Natural killer cell (primary cell): ENCODE measurements at regions not wholly inside any gene's neighbourhood (a gene's known extent, or its start where the extent isn't known, plus 50 kb on each side); places are given as distances from the start of the nearest gene placed in this dataset.

Experiments
- ATAC-seq, 3 donors: fragments of 150-1000 bp in 2 of 3; fragments of 200-7000 bp in 1 of 3; cut with Tn5 transposase; 1 replicate in 1 of 3; 2 replicates in 2 of 3; pipeline ENCODE4 v1.10.0; 2021; ENCODE audit warnings: mild to moderate bottlenecking in 2 of 3, moderate library complexity in 2 of 3
- DNase-seq, 2 donors: peaks; one replicate each; pipeline versions ENCODE4 v3.0.0 to v3.0.0-alpha.2; 2013 to 2021; ENCODE audit warnings: mixed read lengths in 1 of 2
- H3K27ac ChIP-seq: one replicate; pipeline ENCODE4 v1.5.1; 2013; ENCODE audit warnings: mild to moderate bottlenecking, low read length
- H3K27me3 ChIP-seq: one replicate; pipeline ENCODE4 v1.6.1; 2013; ENCODE audit warnings: low read length; ENCODE audit not compliant: control insufficient read depth, insufficient read depth
- H3K36me3 ChIP-seq: one replicate; pipeline ENCODE4 v1.6.1; 2013; ENCODE audit warnings: low read length; ENCODE audit not compliant: control insufficient read depth, insufficient read depth
- H3K4me1 ChIP-seq: one replicate; pipeline ENCODE4 v1.6.1; 2013; ENCODE audit warnings: low read length; ENCODE audit not compliant: control insufficient read depth, insufficient read depth
- H3K4me3 ChIP-seq: one replicate; pipeline ENCODE4 v1.5.1; 2013; ENCODE audit warnings: low read length
- H3K9me3 ChIP-seq: one replicate; pipeline ENCODE4 v1.6.1; 2013; ENCODE audit warnings: low read length; ENCODE audit not compliant: control insufficient read depth, insufficient read depth
- H3K27ac Mint-ChIP-seq, 2 donors: one replicate each; pipeline ENCODE4 v1.8.0; 2022; ENCODE audit warnings: mild to moderate bottlenecking in 2 of 2, mixed read lengths in 2 of 2, moderate library complexity in 1 of 2
- H3K27me3 Mint-ChIP-seq, 2 donors: one replicate each; pipeline ENCODE4 v1.8.0; 2022; ENCODE audit warnings: low read depth in 2 of 2, mixed read lengths in 2 of 2
- H3K36me3 Mint-ChIP-seq: one replicate; pipeline ENCODE4 v1.8.0; 2022; ENCODE audit warnings: mixed read lengths
- H3K4me1 Mint-ChIP-seq, 2 donors: one replicate each; pipeline ENCODE4 v1.8.0; 2022; ENCODE audit warnings: mixed read lengths in 2 of 2
- H3K4me3 Mint-ChIP-seq: one replicate; pipeline ENCODE4 v1.8.0; 2022; ENCODE audit warnings: mild to moderate bottlenecking, moderate library complexity, mixed read lengths
- H3K9me3 Mint-ChIP-seq, 2 donors: one replicate each; pipeline ENCODE4 v1.8.0; 2022; ENCODE audit warnings: mixed read lengths in 2 of 2
- WGBS: methylation state at CpG from one replicate; pipeline ENCODE4 v1.1.7; 2013; ENCODE audit warnings: missing lambda C conversion rate; ENCODE audit not compliant: insufficient coverage; 5-methylcytosine and 5-hydroxymethylcytosine counted together
- intact Hi-C: fragments of 100-400 bp; cut with micrococcal nuclease; formaldehyde crosslinking; loops from one replicate; pipeline ENCODE4 v1.14.2; 2022
- TF ChIP-seq, protein P1 (sequence below): fragments of 200-600 bp; IDR thresholded peaks from one replicate; pipeline ENCODE4 v1.8.0; 2022; ENCODE audit warnings: antibody characterized with exemption

DNA sequence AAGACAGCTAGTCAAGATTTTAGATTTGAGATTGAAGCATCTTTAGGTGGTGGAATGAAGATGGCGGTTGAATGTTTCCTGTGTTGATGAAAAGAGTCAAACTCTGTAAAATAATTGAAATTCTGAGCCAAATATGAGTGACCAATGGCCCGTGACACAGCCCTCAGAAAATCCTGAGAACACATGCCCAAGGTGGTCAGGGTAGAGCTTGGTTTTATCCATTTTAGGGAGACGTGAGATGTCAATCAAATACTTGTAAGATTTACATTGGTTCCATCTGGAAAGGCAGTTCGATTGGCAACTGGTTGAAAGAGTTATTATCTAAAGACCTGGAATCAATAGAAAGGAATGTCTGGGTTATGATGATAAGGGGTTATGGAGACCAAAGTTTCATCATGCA, 198.0 kb upstream of the AGAP1 start:
- Mint-ChIP-seq H3K9me3 (peaks cover 0 to 2% of the 10 kb centered on the region in 2 donors), H3K36me3 (no peaks in the 10 kb centered on the region), H3K27me3 (peaks cover 10 to 43% of the 10 kb centered on the region in 2 donors), H3K4me1 (no peaks in the 10 kb centered on the region), H3K27ac (no peak overlapping the region), H3K4me3 (no peak overlapping the region)
- TF ChIP-seq, protein P1, sequence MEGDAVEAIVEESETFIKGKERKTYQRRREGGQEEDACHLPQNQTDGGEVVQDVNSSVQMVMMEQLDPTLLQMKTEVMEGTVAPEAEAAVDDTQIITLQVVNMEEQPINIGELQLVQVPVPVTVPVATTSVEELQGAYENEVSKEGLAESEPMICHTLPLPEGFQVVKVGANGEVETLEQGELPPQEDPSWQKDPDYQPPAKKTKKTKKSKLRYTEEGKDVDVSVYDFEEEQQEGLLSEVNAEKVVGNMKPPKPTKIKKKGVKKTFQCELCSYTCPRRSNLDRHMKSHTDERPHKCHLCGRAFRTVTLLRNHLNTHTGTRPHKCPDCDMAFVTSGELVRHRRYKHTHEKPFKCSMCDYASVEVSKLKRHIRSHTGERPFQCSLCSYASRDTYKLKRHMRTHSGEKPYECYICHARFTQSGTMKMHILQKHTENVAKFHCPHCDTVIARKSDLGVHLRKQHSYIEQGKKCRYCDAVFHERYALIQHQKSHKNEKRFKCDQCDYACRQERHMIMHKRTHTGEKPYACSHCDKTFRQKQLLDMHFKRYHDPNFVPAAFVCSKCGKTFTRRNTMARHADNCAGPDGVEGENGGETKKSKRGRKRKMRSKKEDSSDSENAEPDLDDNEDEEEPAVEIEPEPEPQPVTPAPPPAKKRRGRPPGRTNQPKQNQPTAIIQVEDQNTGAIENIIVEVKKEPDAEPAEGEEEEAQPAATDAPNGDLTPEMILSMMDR = no peak
- no peaks in the 10 kb centered on the region for H3K36me3 ChIP-seq
- DNase-seq (no peak), ATAC-seq (no peak)
- H3K4me3 ChIP-seq = no peak overlapping the region
- H3K27me3 ChIP-seq = no peaks in the 10 kb centered on the region
- intact Hi-C loops = no loop called here
- H3K9me3 ChIP-seq = no peaks in the 10 kb centered on the region
- no peaks in the 10 kb centered on the region for H3K4me1 ChIP-seq
- H3K27ac ChIP-seq = no peak overlapping the region
- WGBS = 87% methylated on average over 4 of the region's 4 CpGs

DNA sequence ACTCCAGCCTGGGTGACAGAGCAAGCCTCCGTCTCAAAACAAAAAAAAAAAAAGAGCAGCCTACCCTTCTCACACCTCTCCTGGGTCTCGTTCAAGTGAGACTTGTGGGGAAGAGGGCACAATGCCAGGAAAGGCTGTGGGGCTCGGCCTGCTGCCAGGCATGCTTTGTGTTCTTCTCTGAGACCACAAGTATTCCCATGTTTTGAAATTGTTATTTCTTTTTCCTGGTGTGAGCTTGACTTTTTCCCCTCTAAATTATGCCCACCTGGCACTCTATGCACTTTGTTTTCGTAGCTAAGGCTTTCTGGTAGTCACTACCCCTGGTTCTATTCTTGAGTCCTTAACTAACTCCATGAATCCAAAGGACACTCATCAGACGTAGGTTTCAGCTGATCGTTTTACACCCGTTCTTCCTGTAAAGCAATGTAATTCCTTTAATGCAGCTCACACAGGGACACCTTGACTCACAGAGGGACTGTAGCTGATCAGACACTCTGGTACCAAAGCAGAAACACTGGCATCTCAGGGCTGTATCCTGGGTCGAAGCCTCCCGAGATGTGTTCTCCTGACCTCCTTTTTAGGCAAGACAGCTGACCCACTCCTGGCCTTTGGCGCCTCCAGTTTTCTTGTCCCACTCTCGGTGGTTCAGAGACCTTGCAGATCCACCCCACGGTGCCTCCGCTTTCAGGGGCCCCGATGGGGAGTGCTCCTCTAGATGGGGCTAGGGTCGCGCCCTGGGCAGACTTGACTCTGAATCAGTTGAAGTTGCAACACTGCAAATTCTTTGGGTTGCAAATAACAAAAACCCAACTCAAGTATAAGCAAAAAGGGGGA, 193.3 kb upstream of the AGAP1 start:
- Histone ChIP-seq H3K27ac (no peak overlapping the region), H3K9me3 (no peaks in the 10 kb centered on the region), H3K27me3 (no peaks in the 10 kb centered on the region), H3K4me3 (no peak overlapping the region), H3K36me3 (no peaks in the 10 kb centered on the region), H3K4me1 (no peaks in the 10 kb centered on the region)
- ATAC-seq = no peak
- intact Hi-C loops = no loop called here
- H3K4me1 Mint-ChIP-seq = no peaks in the 10 kb centered on the region
- no peak overlapping the region for H3K4me3 Mint-ChIP-seq
- no peaks in the 10 kb centered on the region for H3K36me3 Mint-ChIP-seq
- DNase-seq = no peak
- 67% methylated on average over 16 of the region's 16 CpGs for WGBS
- H3K27ac Mint-ChIP-seq = no peak overlapping the region
- TF ChIP-seq, protein P1 = no peak
- peaks cover 0 to 2% of the 10 kb centered on the region in 2 donors for H3K9me3 Mint-ChIP-seq
- peaks cover 22 to 36% of the 10 kb centered on the region in 2 donors for H3K27me3 Mint-ChIP-seq

DNA sequence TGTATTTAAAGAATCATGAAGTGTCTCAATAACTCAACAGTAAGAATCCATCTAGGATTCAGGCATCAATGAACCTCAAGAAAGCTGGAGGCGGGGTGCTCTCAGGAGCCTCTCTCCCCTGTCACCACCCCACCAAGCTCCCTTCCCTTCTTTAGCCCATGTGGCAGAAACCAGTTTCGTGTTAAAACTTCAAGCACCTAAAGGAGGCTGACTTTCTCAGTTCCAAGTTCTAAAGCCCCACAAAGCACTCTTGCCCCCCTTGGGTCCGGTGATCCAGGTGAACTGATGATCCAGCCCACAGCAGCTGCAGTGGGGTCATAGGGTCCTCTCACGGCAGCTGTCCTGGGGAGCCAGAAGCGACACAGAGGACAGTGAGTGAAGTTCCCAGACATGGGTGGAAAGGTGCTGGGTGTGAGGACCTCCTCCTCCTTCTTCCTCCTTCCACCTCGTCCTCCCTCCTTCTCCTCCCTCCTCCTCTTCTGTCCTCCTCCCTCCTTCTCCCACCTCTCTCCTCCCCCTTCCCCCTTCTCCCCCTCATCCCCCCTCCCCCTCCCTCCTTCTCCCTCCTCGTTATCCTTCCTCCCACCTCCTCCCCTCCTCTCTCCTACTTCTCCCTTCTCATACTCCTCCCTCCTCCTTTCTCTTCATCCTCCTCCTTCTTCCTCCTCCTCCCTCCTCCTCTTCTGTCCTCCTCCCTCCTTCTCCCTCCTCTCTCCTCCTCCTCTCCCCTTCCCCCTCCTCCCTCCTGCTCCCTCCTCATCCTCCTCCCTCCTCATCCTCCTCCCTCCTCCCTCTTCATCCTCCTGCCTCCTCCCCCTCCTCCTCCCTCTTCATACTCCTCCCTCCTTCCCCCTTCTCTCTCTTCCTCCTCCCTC, 192.4 kb upstream of the AGAP1 start:
- no peak overlapping the region for H3K4me3 ChIP-seq
- DNase-seq = no peak
- no peaks in the 10 kb centered on the region for H3K4me1 Mint-ChIP-seq
- H3K27ac ChIP-seq = no peak overlapping the region
- no peaks in the 10 kb centered on the region for H3K36me3 ChIP-seq
- TF ChIP-seq, protein P1 = no peak
- H3K4me3 Mint-ChIP-seq = no peak overlapping the region
- H3K36me3 Mint-ChIP-seq = no peaks in the 10 kb centered on the region
- H3K4me1 ChIP-seq = no peaks in the 10 kb centered on the region
- no peak for ATAC-seq
- H3K27me3 Mint-ChIP-seq = peaks cover 25 to 36% of the 10 kb centered on the region in 2 donors
- H3K9me3 Mint-ChIP-seq = peaks cover 0 to 2% of the 10 kb centered on the region in 2 donors
- WGBS = 78% methylated on average over 7 of the region's 7 CpGs
- no peak overlapping the region for H3K27ac Mint-ChIP-seq
- no peaks in the 10 kb centered on the region for H3K9me3 ChIP-seq
- intact Hi-C loops = no loop called here
- no peaks in the 10 kb centered on the region for H3K27me3 ChIP-seq
